NCI-H2107 treated with DMSO at 0.1 percent for 48 hours (cell line): ENCODE measurements at regions not wholly inside any gene's neighbourhood (a gene's known extent, or its start where the extent isn't known, plus 50 kb on each side); places are given as distances from the start of the nearest gene placed in this dataset.

Experiments
- DNase-seq: peaks from one replicate; lab custom pipeline; 2025; ENCODE audit not compliant: unreplicated experiment; lab: John Stamatoyannopoulos, UW

GRCh38 chr15:100810831-100811230 is 68.8 kb upstream of the ALDH1A3 start:
- DNase-seq: no peak

GRCh38 chr15:100812802-100813201 is 66.8 kb upstream of the ALDH1A3 start:
- DNase-seq: no peak

GRCh38 chr15:100818927-100819326 is 60.7 kb upstream of the ALDH1A3 start:
- DNase-seq: no peak

- DNase-seq: no peak
These were observed 59.1 kb upstream of the ALDH1A3 start for GRCh38 chr15:100820528-100820927.

GRCh38 chr15:100821327-100821726 is 58.3 kb upstream of the ALDH1A3 start:
- no peak for DNase-seq

GRCh38 chr15:100824211-100824610 is 55.4 kb upstream of the ALDH1A3 start:
- DNase-seq: no peak

GRCh38 chr15:100829457-100829856 is 50.2 kb upstream of the ALDH1A3 start:
- no peak for DNase-seq
